Karpas-422 (cell line): ENCODE measurements at regions not wholly inside any gene's neighbourhood (a gene's known extent, or its start where the extent isn't known, plus 50 kb on each side); places are given as distances from the start of the nearest gene placed in this dataset.

Source experiments
- DNase-seq: peaks from one replicate; pipeline ENCODE4 v3.0.0-alpha.2; 2015
- H2AFZ ChIP-seq: fragments of 200-600 bp; sonication (generic); 2 replicates; pipeline ENCODE4 v1.6.1; 2014; ENCODE audit warnings: antibody characterized with exemption, low read length, mixed read lengths
- H3K27ac ChIP-seq: fragments of 200-600 bp; sonication (generic); 2 replicates; pipeline ENCODE4 v1.5.1; 2014; ENCODE audit warnings: mild to moderate bottlenecking, low read length, moderate library complexity
- H3K27me3 ChIP-seq: fragments of 200-600 bp; sonication (generic); 2 replicates; pipeline ENCODE4 v1.6.1; 2014; ENCODE audit warnings: low read length, mixed read lengths
- H3K36me3 ChIP-seq: fragments of 200-600 bp; sonication (generic); 2 replicates; pipeline ENCODE4 v1.6.1; 2014; ENCODE audit warnings: low read length, mixed read lengths; ENCODE audit not compliant: insufficient read depth
- H3K4me1 ChIP-seq: fragments of 200-600 bp; sonication (generic); 2 replicates; pipeline ENCODE4 v1.6.1; 2014; ENCODE audit warnings: mild to moderate bottlenecking, low read length, mixed read lengths
- H3K4me2 ChIP-seq: fragments of 200-600 bp; sonication (generic); 2 replicates; pipeline ENCODE4 v1.6.1; 2014; ENCODE audit warnings: low read length, low read depth, mild to moderate bottlenecking; ENCODE audit not compliant: poor library complexity, severe bottlenecking
- H3K4me3 ChIP-seq: fragments of 200-600 bp; sonication (generic); 2 replicates; pipeline ENCODE4 v1.5.1; 2014; ENCODE audit warnings: mild to moderate bottlenecking, antibody characterized with exemption, low read length, mixed read lengths
- H3K79me2 ChIP-seq: fragments of 200-600 bp; sonication (generic); 2 replicates; pipeline ENCODE4 v1.6.1; 2014; ENCODE audit warnings: mild to moderate bottlenecking, low read length, mixed read lengths
- H3K9ac ChIP-seq: fragments of 200-600 bp; sonication (generic); 2 replicates; pipeline ENCODE4 v1.6.0; 2014; ENCODE audit warnings: low read length
- H3K9me2 ChIP-seq: fragments of 200-600 bp; sonication (generic), shearing (Covaris generic); replicated peaks from 2 replicates; pipeline ENCODE4 v1.6.0; 2014; ENCODE audit warnings: mild to moderate bottlenecking, low read length, moderate library complexity; ENCODE audit not compliant: insufficient read depth
- H3K9me3 ChIP-seq: fragments of 300-700, 200-600 bp; sonication (generic); 2 replicates; pipeline ENCODE4 v1.6.1; 2014; ENCODE audit warnings: low read length, mixed read lengths
- H4K20me1 ChIP-seq: fragments of 200-600 bp; sonication (generic); 2 replicates; pipeline ENCODE4 v1.6.1; 2014; ENCODE audit warnings: mild to moderate bottlenecking, antibody characterized with exemption, low read length, low read depth; ENCODE audit not compliant: insufficient read depth

- no peaks in the 10 kb centered on the region for H3K36me3 ChIP-seq
- H3K79me2 ChIP-seq: no peaks in the 10 kb centered on the region
- no peaks in the 10 kb centered on the region for H3K9me3 ChIP-seq
- H3K27me3 ChIP-seq: no peaks in the 10 kb centered on the region
- H3K4me2 ChIP-seq: no peak overlapping the region
- H3K4me1 ChIP-seq: 0 out of 2 replicates have a peak, but pooled peaks cover 3% of the 10 kb centered on the region
- H2AFZ ChIP-seq: no peak overlapping the region
- H3K4me3 ChIP-seq: no peak overlapping the region
- no peak overlapping the region for H3K27ac ChIP-seq
- no peak overlapping the region for H3K9ac ChIP-seq
- DNase-seq: no peak
- no peaks in the 10 kb centered on the region for H4K20me1 ChIP-seq
- no peaks in the 10 kb centered on the region for H3K9me2 ChIP-seq
Measured at GRCh38 chr12:89262855-89263552, 89.3 kb downstream of the DUSP6 start.

- H3K4me3 ChIP-seq: no peak overlapping the region
- H3K27ac ChIP-seq: no peak overlapping the region
- no peaks in the 10 kb centered on the region for H4K20me1 ChIP-seq
- DNase-seq: no peak
- H3K4me1 ChIP-seq: 0 out of 2 replicates have a peak, but pooled peaks cover 3% of the 10 kb centered on the region
- H3K36me3 ChIP-seq: no peaks in the 10 kb centered on the region
- no peak overlapping the region for H3K4me2 ChIP-seq
- H3K9me3 ChIP-seq: no peaks in the 10 kb centered on the region
- H3K9me2 ChIP-seq: no peaks in the 10 kb centered on the region
- H3K79me2 ChIP-seq: no peaks in the 10 kb centered on the region
- no peak overlapping the region for H3K9ac ChIP-seq
- H2AFZ ChIP-seq: no peak overlapping the region
- no peaks in the 10 kb centered on the region for H3K27me3 ChIP-seq
Measured at GRCh38 chr12:89261982-89262381, 90.3 kb downstream of the DUSP6 start.

GRCh38 chr12:89260841-89261637 lies 91.3 kb downstream of the DUSP6 start:
- H3K9me3 ChIP-seq: no peaks in the 10 kb centered on the region
- no peaks in the 10 kb centered on the region for H4K20me1 ChIP-seq
- H3K9ac ChIP-seq: no peak overlapping the region
- no peak overlapping the region for H2AFZ ChIP-seq
- no peak overlapping the region for H3K4me2 ChIP-seq
- H3K4me3 ChIP-seq: no peak overlapping the region
- DNase-seq: no peak
- no peaks in the 10 kb centered on the region for H3K79me2 ChIP-seq
- H3K4me1 ChIP-seq: 0 out of 2 replicates have a peak, but pooled peaks cover 3% of the 10 kb centered on the region
- no peaks in the 10 kb centered on the region for H3K36me3 ChIP-seq
- no peaks in the 10 kb centered on the region for H3K9me2 ChIP-seq
- no peak overlapping the region for H3K27ac ChIP-seq
- no peaks in the 10 kb centered on the region for H3K27me3 ChIP-seq

GRCh38 chr12:89259821-89260220 lies 92.5 kb downstream of the DUSP6 start:
- Histone ChIP-seq H3K9me3 (no peaks in the 10 kb centered on the region), H3K4me3 (no peak overlapping the region), H4K20me1 (no peaks in the 10 kb centered on the region), H3K27me3 (no peaks in the 10 kb centered on the region), H3K27ac (no peak overlapping the region), H3K4me1 (0 out of 2 replicates have a peak, but pooled peaks cover 3% of the 10 kb centered on the region), H3K79me2 (no peaks in the 10 kb centered on the region), H3K4me2 (no peak overlapping the region), H2AFZ (no peak overlapping the region), H3K36me3 (no peaks in the 10 kb centered on the region), H3K9ac (no peak overlapping the region), H3K9me2 (no peaks in the 10 kb centered on the region)
- DNase-seq: no peak

- DNase-seq: no peak
- Histone ChIP-seq H3K27ac (no peak overlapping the region), H3K9ac (no peak overlapping the region), H3K4me2 (no peak overlapping the region), H4K20me1 (no peaks in the 10 kb centered on the region), H3K27me3 (no peaks in the 10 kb centered on the region), H3K9me2 (no peaks in the 10 kb centered on the region), H3K36me3 (no peaks in the 10 kb centered on the region), H2AFZ (no peak overlapping the region), H3K9me3 (no peaks in the 10 kb centered on the region), H3K4me3 (no peak overlapping the region), H3K79me2 (no peaks in the 10 kb centered on the region), H3K4me1 (0 out of 2 replicates have a peak, but pooled peaks cover 3% of the 10 kb centered on the region)
Measured at GRCh38 chr12:89258240-89258969, 93.9 kb downstream of the DUSP6 start.

- Histone ChIP-seq H3K9me3 (no peaks in the 10 kb centered on the region), H3K79me2 (no peaks in the 10 kb centered on the region), H4K20me1 (no peaks in the 10 kb centered on the region), H3K9ac (no peak overlapping the region), H3K36me3 (no peaks in the 10 kb centered on the region), H3K27ac (no peak overlapping the region), H3K4me1 (0 out of 2 replicates have a peak, but pooled peaks cover 3% of the 10 kb centered on the region), H2AFZ (no peak overlapping the region), H3K9me2 (no peaks in the 10 kb centered on the region), H3K4me2 (no peak overlapping the region), H3K4me3 (no peak overlapping the region), H3K27me3 (no peaks in the 10 kb centered on the region)
- no peak for DNase-seq
Measured at GRCh38 chr12:89257340-89257739, 95.0 kb downstream of the DUSP6 start.

- H3K9me3 ChIP-seq: no peaks in the 10 kb centered on the region
- H3K4me2 ChIP-seq: no peak overlapping the region
- H3K4me3 ChIP-seq: no peak overlapping the region
- no peak overlapping the region for H3K9ac ChIP-seq
- no peaks in the 10 kb centered on the region for H3K27me3 ChIP-seq
- H2AFZ ChIP-seq: no peak overlapping the region
- no peaks in the 10 kb centered on the region; the same call in 1 of the 2 replicates for H3K9me2 ChIP-seq
- DNase-seq: no peak
- no peaks in the 10 kb centered on the region for H3K4me1 ChIP-seq
- no peaks in the 10 kb centered on the region for H3K36me3 ChIP-seq
- no peak overlapping the region for H3K27ac ChIP-seq
- H4K20me1 ChIP-seq: no peaks in the 10 kb centered on the region
- no peaks in the 10 kb centered on the region for H3K79me2 ChIP-seq
Measured at GRCh38 chr12:89256060-89256459, 96.2 kb downstream of the DUSP6 start.

GRCh38 chr12:89253488-89253887 lies 98.8 kb downstream of the DUSP6 start:
- H3K9ac ChIP-seq: no peak overlapping the region
- no peaks in the 10 kb centered on the region for H3K27me3 ChIP-seq
- no peaks in the 10 kb centered on the region for H3K4me1 ChIP-seq
- no peak overlapping the region for H3K4me3 ChIP-seq
- no peaks in the 10 kb centered on the region for H4K20me1 ChIP-seq
- no peaks in the 10 kb centered on the region for H3K9me3 ChIP-seq
- no peaks in the 10 kb centered on the region for H3K79me2 ChIP-seq
- H2AFZ ChIP-seq: no peak overlapping the region
- no peaks in the 10 kb centered on the region; the same call in 1 of the 2 replicates for H3K9me2 ChIP-seq
- no peak for DNase-seq
- no peak overlapping the region for H3K27ac ChIP-seq
- H3K4me2 ChIP-seq: no peak overlapping the region
- no peaks in the 10 kb centered on the region for H3K36me3 ChIP-seq
